ENCODE measurements at regions not wholly inside any gene's neighbourhood (a gene's known extent, or its start where the extent isn't known, plus 50 kb on each side); places are given as distances from the start of the nearest gene placed in this dataset.

GRCh38 chr16:62170642-62171041, 134.4 kb upstream of the CDH8 start:
- H3K4me3 ChIP-seq (ENCODE audit: low read depth, low read length): no peak overlapping the region
- no peak for TF ChIP-seq CTCF (IDR thresholded peaks at IDR 0.05; ENCODE audit: borderline replicate concordance, insufficient read depth, low read depth, low read length)

GRCh38 chr16:62167551-62167950, 131.3 kb upstream of the CDH8 start:
- H3K4me3 ChIP-seq (ENCODE audit: low read depth, low read length): no peak overlapping the region
- TF ChIP-seq CTCF (IDR thresholded peaks at IDR 0.05; ENCODE audit: borderline replicate concordance, insufficient read depth, low read depth, low read length): no peak

- TF ChIP-seq CTCF (IDR thresholded peaks at IDR 0.05; ENCODE audit: borderline replicate concordance, insufficient read depth, low read depth, low read length): no peak
Measured at GRCh38 chr16:62157544-62157943, 121.3 kb upstream of the CDH8 start.

GRCh38 chr16:62156971-62157370, 120.7 kb upstream of the CDH8 start:
- no peak overlapping the region for H3K4me3 ChIP-seq (ENCODE audit: low read depth, low read length)
- no peak for TF ChIP-seq CTCF (IDR thresholded peaks at IDR 0.05; ENCODE audit: borderline replicate concordance, insufficient read depth, low read depth, low read length)

More at GRCh38 chr16:62157544-62157943, 121.3 kb upstream of the CDH8 start:
- no peak overlapping the region for H3K4me3 ChIP-seq (ENCODE audit: low read depth, low read length)

GRCh38 chr16:62149631-62150030, 113.4 kb upstream of the CDH8 start:
- no peak for TF ChIP-seq CTCF (IDR thresholded peaks at IDR 0.05; ENCODE audit: borderline replicate concordance, insufficient read depth, low read depth, low read length)
- no peak overlapping the region for H3K4me3 ChIP-seq (ENCODE audit: low read depth, low read length)

- no peak overlapping the region for H3K4me3 ChIP-seq (ENCODE audit: low read depth, low read length)
- TF ChIP-seq CTCF (IDR thresholded peaks at IDR 0.05; ENCODE audit: borderline replicate concordance, insufficient read depth, low read depth, low read length): no peak
Measured at GRCh38 chr16:62137996-62138395, 101.8 kb upstream of the CDH8 start.

- no peak for TF ChIP-seq CTCF (IDR thresholded peaks at IDR 0.05; ENCODE audit: borderline replicate concordance, insufficient read depth, low read depth, low read length)
- H3K4me3 ChIP-seq (ENCODE audit: low read depth, low read length): no peak overlapping the region
Measured at GRCh38 chr16:62135911-62136310, 99.7 kb upstream of the CDH8 start.

Measured in GM12875 (cell line).